Loucy (cell line): ENCODE measurements at regions not wholly inside any gene's neighbourhood (a gene's known extent, or its start where the extent isn't known, plus 50 kb on each side); places are given as distances from the start of the nearest gene placed in this dataset.

ENCODE experiments used
- EZH2phosphoT487 ChIP-seq: fragments of 200-600 bp; IDR thresholded peaks from 2 replicates; pipeline ENCODE4 v1.6.1; 2018; ENCODE audit warnings: antibody characterized with exemption, mild to moderate bottlenecking, moderate library complexity, borderline replicate concordance
- TF ChIP-seq, protein P1 (sequence below): fragments of 200-600 bp; sonication (generic); conservative IDR thresholded peaks from 2 replicates; pipeline ENCODE4 v1.5.1; 2014; ENCODE audit warnings: mild to moderate bottlenecking, antibody characterized with exemption, low read length

DNA sequence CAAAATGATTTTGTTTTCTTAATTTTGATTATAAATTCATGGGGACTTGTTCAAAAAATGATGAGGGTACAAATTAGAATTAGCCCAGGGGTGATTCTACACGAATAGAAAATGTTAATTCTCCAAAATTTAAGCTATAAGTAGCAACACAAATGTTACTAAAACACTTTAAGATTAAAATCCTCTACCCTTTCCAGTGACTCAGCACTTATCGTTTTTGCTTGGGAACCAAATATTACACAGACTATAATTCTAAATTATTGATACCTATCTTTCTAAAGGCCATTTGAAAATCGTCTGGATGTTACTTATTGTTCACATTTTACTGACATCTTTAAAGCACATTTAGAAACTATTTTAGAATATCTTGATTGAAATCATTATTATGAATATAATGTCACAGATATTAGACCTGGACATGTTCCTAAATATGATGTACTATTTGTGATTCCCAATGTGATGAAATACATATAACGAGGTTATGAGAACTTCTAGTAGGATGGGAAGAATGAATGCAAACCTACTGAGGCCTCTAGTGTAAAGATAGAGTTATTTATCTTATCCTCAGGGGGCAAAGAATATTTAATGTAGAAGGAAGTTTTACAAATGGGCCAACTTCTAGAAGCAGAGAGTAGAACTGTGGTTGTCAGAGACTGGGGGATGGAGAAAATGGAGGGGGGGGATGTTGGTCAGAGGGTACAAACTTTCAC is 132.0 kb upstream of the TP63 start:
- TF ChIP-seq, protein P1, sequence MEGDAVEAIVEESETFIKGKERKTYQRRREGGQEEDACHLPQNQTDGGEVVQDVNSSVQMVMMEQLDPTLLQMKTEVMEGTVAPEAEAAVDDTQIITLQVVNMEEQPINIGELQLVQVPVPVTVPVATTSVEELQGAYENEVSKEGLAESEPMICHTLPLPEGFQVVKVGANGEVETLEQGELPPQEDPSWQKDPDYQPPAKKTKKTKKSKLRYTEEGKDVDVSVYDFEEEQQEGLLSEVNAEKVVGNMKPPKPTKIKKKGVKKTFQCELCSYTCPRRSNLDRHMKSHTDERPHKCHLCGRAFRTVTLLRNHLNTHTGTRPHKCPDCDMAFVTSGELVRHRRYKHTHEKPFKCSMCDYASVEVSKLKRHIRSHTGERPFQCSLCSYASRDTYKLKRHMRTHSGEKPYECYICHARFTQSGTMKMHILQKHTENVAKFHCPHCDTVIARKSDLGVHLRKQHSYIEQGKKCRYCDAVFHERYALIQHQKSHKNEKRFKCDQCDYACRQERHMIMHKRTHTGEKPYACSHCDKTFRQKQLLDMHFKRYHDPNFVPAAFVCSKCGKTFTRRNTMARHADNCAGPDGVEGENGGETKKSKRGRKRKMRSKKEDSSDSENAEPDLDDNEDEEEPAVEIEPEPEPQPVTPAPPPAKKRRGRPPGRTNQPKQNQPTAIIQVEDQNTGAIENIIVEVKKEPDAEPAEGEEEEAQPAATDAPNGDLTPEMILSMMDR = no peak
- TF ChIP-seq EZH2phosphoT487 = no peak
